Heart right ventricle (tissue), 16 donors: ENCODE measurements at regions not wholly inside any gene's neighbourhood (a gene's known extent, or its start where the extent isn't known, plus 50 kb on each side); places are given as distances from the start of the nearest gene placed in this dataset.

Experiments
- ATAC-seq, 8 donors: fragments of 200-7000 bp; cut with Tn5 transposase; one replicate each; pipeline ENCODE4 v1.9.1; 2020; ENCODE audit warnings: mild to moderate bottlenecking in 8 of 8, moderate library complexity in 8 of 8, moderate number of reproducible peaks in 1 of 8
- DNase-seq, 2 donors: peaks; one replicate each; pipeline ENCODE4 v3.0.0-alpha.2; 2020
- H3K27ac ChIP-seq, 10 donors: fragments of 200-600 bp; sonication (generic) in 2 of 10; one replicate each; pipeline versions ENCODE4 v1.5.0 to v1.8.0; 2020 to 2022; ENCODE audit warnings: mild to moderate bottlenecking in 3 of 10
- H3K27me3 ChIP-seq, 7 donors: fragments of 200-600 bp; one replicate each; pipeline ENCODE4 v1.8.0; 2021 to 2022; ENCODE audit warnings: mild to moderate bottlenecking in 2 of 7
- H3K36me3 ChIP-seq, 9 donors: fragments of 200-600 bp; sonication (generic) in 1 of 9; one replicate each; pipeline versions ENCODE4 v1.5.0 to v1.8.0; 2020 to 2022; ENCODE audit warnings: mild to moderate bottlenecking in 2 of 9
- H3K4me1 ChIP-seq, 9 donors: fragments of 200-600 bp; sonication (generic) in 1 of 9; one replicate each; pipeline versions ENCODE4 v1.5.0 to v1.8.0; 2020 to 2022; ENCODE audit warnings: mild to moderate bottlenecking in 4 of 9
- H3K4me3 ChIP-seq, 10 donors: fragments of 200-600 bp; sonication (generic) in 2 of 10; one replicate each; pipeline versions ENCODE4 v1.5.0 to v1.8.0; 2020 to 2022; ENCODE audit warnings: mild to moderate bottlenecking in 7 of 10, moderate library complexity in 2 of 10
- H3K9me3 ChIP-seq, 11 donors: fragments of 200-600 bp in 10 of 11; sonication (generic) in 2 of 11; one replicate each; pipeline versions ENCODE4 v1.5.0 to v1.8.0; 2013 to 2022; ENCODE audit warnings: mild to moderate bottlenecking in 2 of 11, control low read depth in 1 of 11, moderate library complexity in 1 of 11
- WGBS, 2 donors: extraction: QIAGEN DNeasy Blood & Tissue Kit; methylation state at CpG; one replicate each; pipeline ENCODE4 v1.1.7; 2013; ENCODE audit warnings: inconsistent platforms in 1 of 2; 5-methylcytosine and 5-hydroxymethylcytosine counted together
- intact Hi-C, 10 donors: fragments of 100-400 bp; cut with DNase I; formaldehyde crosslinking; loops; one replicate each; pipeline versions ENCODE4 v1.11.1 to v1.14.2; 2022
- TF ChIP-seq, protein P1 (sequence below), 9 donors: fragments of 200-600 bp; sonication (generic) in 2 of 9; IDR thresholded peaks; one replicate each; pipeline versions ENCODE4 v1.5.0 to v1.8.0; 2021 to 2022; ENCODE audit warnings: antibody characterized with exemption in 9 of 9, mild to moderate bottlenecking in 5 of 9, moderate library complexity in 1 of 9
- donor health status: Arrhythmogenic right ventricular cardiomyopathy.
- donor health status: ischemic (EF 13 %, LVEDD 7.1; RV severe dilation, severe dysfunction).
- donor health status: healthy with polysubstance abuse.
- donor health status: DM: no; HTN: yes; CAD: no.
- donor health status: DM: no; HTN: no; CAD: no.
- donor health status: ischemic (EF 25% LVEDD 6.9; RV normal size, moderate dysfunction).
- donor health status: ischemic (EF 25% LVEDD 5.7; RV mildly dilated, moderate dysfunction).
- donor health status: healthy.
- donor health status: DM: yes; HTN: yes; CAD: no.
- donor health status: Ischemic cardiomyopathy.
- donor health status: ischemic (EF 35%, LVEDD 5.7; RV mildly dilated, moderate dysfunction).
- donor health status: nonischemic (EF 11% LVEDD 7.7; RV severe dilation, severe dysfunction).
- donor health status: DM: yes; HTN: yes; CAD: no.
- donor health status: PGD.
- donor health status: ischemic (EF 29% LVEDD 5.4; RV normal size, mild dysfunction).
- donor health status: nonischemic (EF 23%, LVEDD 6.1; RV moderate dilation, normal function).

DNA sequence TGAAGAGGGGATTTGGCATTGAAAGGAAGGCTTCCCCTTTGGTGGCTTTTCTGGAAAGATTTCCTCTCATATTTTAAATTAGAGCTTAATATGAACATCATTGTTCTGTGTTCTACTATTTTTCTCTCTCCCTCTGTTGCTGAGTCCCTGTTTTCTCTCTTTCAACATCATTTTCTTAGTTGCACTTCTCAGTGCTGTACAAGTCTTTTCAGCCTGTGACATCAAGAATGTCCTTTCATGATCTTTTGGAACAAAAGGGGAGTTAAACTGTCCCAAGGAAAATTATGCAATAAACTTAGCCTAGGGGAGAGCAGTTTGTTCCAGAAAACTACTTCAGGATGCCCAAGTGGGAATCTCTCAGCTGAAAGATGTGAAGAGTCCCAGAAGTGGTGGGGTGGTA is 325.1 kb downstream of the IL20RB start:
- TF ChIP-seq, protein P1, sequence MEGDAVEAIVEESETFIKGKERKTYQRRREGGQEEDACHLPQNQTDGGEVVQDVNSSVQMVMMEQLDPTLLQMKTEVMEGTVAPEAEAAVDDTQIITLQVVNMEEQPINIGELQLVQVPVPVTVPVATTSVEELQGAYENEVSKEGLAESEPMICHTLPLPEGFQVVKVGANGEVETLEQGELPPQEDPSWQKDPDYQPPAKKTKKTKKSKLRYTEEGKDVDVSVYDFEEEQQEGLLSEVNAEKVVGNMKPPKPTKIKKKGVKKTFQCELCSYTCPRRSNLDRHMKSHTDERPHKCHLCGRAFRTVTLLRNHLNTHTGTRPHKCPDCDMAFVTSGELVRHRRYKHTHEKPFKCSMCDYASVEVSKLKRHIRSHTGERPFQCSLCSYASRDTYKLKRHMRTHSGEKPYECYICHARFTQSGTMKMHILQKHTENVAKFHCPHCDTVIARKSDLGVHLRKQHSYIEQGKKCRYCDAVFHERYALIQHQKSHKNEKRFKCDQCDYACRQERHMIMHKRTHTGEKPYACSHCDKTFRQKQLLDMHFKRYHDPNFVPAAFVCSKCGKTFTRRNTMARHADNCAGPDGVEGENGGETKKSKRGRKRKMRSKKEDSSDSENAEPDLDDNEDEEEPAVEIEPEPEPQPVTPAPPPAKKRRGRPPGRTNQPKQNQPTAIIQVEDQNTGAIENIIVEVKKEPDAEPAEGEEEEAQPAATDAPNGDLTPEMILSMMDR (IDR thresholded peaks at IDR 0.05) = no peak

DNA sequence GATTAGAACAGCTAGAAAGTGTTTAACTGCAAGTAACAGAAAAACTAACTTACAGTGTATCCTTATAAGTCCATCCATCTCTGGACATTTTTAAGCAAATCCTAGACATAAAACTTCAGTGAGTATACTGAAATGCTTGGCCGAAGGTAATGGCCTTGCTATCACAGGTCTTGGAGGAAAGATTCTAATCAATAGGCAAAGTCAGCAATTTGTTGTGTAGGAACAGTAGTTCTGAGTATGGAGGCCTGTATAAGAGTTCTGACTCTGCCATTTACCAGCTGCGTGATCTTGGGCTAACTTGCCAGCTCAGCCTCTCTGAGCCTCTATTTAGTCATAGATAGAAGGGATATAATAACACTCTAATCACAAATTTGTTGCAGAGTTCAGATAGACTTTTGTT is 328.1 kb downstream of the IL20RB start:
- intact Hi-C loops = no loop called here
- H3K4me1 ChIP-seq = no peaks in the 10 kb centered on the region
- peaks cover 0 to 7% (median 0%) of the 10 kb centered on the region in 11 donors for H3K9me3 ChIP-seq
- ATAC-seq (no peak), DNase-seq (no peak)
- H3K27ac ChIP-seq = no peak overlapping the region
- no peaks in the 10 kb centered on the region for H3K27me3 ChIP-seq
- no peaks in the 10 kb centered on the region for H3K36me3 ChIP-seq
- TF ChIP-seq, protein P1 (IDR thresholded peaks at IDR 0.05) = no peak
- no peak overlapping the region for H3K4me3 ChIP-seq
- WGBS, 2 donors = 78 to 95% methylated on average over 2 of the region's 2 CpGs

More for the DNA sequence above, 325.1 kb downstream of the IL20RB start:
- DNase-seq (no peak), ATAC-seq (no peak)
- intact Hi-C loops = loop anchor here in 1 of 10 donors (1.0 kb wide), 1 partner anchor 50 kb away; no protein-coding TSS in a partner anchor
- no peaks in the 10 kb centered on the region for H3K27me3 ChIP-seq
- no peaks in the 10 kb centered on the region for H3K4me1 ChIP-seq
- H3K36me3 ChIP-seq = no peaks in the 10 kb centered on the region
- H3K4me3 ChIP-seq = no peak overlapping the region
- peaks cover 0 to 7% (median 0%) of the 10 kb centered on the region in 11 donors for H3K9me3 ChIP-seq
- no peak overlapping the region for H3K27ac ChIP-seq

DNA sequence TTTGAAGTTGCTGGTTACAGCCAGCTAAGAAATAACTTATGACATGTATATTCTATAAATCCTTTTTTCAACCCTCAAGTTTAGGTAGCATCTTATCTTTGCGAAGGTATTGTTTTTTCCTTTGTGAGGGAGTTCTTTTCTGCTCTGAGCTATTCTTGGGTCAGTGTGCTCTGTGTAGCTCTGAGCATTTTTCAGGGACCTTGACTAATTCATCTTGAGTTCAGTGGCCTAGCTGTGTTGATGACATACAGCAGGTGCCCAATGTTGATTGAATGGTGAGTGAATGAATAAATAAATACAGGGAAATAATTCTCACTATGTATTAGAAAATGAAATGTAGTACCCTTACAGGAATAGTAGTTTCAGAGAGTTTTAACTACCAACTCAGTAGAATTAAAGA is 335.3 kb downstream of the IL20RB start:
- no peak overlapping the region for H3K4me3 ChIP-seq
- WGBS, 2 donors = 56 to 68% methylated on average over 1 of the region's 1 CpG
- H3K4me1 ChIP-seq = no peaks in the 10 kb centered on the region
- DNase-seq = no peak
- no peak overlapping the region for H3K27ac ChIP-seq
- no peaks in the 10 kb centered on the region for H3K9me3 ChIP-seq
- no peaks in the 10 kb centered on the region for H3K36me3 ChIP-seq
- peaks cover 0 to 4% (median 0%) of the 10 kb centered on the region in 7 donors for H3K27me3 ChIP-seq
- TF ChIP-seq, protein P1 (IDR thresholded peaks at IDR 0.05) = no peak
- no peak for ATAC-seq
- intact Hi-C loops = no loop called here

DNA sequence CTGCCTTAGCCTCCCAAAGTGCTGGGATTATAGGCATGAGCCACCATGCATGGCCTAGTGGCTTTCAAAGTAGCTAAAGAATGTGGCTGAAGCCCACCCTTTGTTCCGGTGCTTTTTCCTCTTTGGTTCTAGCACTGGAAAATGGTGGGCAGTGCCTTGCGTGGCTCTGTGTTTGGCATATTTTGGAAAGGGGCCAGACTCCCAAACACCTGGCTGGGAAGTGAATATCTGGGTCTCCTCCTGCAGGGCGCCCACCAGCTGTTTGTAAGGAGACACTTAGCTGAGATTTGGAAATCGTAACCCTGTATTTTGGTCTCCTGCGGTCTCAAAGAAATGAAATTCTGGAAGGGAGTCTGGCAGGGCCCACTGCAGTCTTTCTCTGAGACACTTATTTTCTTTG is 336.4 kb downstream of the IL20RB start:
- no peak for ATAC-seq
- intact Hi-C loops = no loop called here

More for the DNA sequence above, 336.4 kb downstream of the IL20RB start:
- peaks cover 0 to 4% (median 0%) of the 10 kb centered on the region in 7 donors for H3K27me3 ChIP-seq
- 81 to 84% methylated on average over 5 of the region's 5 CpGs for WGBS, 2 donors
- no peak for DNase-seq
- no peaks in the 10 kb centered on the region for H3K9me3 ChIP-seq
- TF ChIP-seq, protein P1 (IDR thresholded peaks at IDR 0.05) = no peak
- H3K4me1 ChIP-seq = no peaks in the 10 kb centered on the region
- no peak overlapping the region for H3K4me3 ChIP-seq
- H3K36me3 ChIP-seq = no peaks in the 10 kb centered on the region
- H3K27ac ChIP-seq = no peak overlapping the region
